ENCODE measurements at regions not wholly inside any gene's neighbourhood (a gene's known extent, or its start where the extent isn't known, plus 50 kb on each side); places are given as distances from the start of the nearest gene placed in this dataset.

DNA sequence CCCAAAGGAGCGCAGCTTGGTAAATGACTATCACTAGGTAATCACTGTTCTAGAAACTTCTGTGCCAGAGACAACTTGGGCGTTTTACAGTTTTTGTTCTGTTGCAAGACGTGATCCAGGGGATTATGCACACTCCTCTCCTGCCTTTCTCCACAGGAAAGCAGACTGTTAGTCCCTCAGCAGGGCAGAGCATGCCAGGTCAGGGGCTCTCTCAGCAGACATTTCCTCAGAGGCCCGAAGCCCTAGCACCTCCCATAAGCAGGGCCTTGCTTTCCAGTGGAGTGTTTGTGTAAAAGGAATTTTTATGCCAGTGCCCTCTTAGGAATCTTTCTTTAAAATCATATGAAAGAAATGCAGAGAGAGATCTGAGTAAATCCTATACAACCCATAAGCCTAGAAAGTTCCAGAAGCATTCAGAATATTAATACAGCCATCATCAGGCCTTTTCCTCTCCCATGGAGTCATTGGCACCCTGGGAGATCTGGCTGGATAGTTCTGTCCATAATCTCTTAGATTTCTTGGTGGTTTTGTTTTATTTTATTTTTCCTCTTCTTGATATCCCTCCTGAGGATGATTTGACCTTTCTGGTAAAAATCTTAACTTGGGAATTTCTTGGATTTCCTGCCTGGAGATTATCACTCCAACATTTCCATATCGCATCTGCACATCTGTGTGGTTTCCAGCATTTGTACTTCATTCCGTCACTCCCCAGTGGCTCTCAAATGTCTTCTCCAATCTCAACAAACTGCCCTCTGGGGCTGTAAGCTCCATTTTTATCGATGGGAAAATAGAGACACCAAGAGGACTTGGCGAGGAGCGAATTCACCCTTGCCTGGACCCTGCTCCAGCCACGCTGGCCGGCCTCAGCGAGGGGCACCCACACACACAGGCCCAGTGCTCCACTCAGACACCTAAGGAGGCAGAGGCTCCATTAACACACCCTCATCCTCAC is 116.1 kb downstream of the PSMG1 start:
- Histone ChIP-seq H3K36me3 (no peaks in the 10 kb centered on the region), H3K9me3 (no peaks in the 10 kb centered on the region), H3K4me3 (ENCODE audit: low read depth, low read length) (no peak overlapping the region), H3K4me1 (no peaks in the 10 kb centered on the region), H3K27me3 (peaks cover 3% of the 10 kb centered on the region; the same call in 1 of the 2 replicates)
- TF ChIP-seq, protein P1, sequence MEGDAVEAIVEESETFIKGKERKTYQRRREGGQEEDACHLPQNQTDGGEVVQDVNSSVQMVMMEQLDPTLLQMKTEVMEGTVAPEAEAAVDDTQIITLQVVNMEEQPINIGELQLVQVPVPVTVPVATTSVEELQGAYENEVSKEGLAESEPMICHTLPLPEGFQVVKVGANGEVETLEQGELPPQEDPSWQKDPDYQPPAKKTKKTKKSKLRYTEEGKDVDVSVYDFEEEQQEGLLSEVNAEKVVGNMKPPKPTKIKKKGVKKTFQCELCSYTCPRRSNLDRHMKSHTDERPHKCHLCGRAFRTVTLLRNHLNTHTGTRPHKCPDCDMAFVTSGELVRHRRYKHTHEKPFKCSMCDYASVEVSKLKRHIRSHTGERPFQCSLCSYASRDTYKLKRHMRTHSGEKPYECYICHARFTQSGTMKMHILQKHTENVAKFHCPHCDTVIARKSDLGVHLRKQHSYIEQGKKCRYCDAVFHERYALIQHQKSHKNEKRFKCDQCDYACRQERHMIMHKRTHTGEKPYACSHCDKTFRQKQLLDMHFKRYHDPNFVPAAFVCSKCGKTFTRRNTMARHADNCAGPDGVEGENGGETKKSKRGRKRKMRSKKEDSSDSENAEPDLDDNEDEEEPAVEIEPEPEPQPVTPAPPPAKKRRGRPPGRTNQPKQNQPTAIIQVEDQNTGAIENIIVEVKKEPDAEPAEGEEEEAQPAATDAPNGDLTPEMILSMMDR (IDR thresholded peaks at IDR 0.05; ENCODE audit: low read depth, low read length) = no peak
- no peak for DNase-seq

DNA sequence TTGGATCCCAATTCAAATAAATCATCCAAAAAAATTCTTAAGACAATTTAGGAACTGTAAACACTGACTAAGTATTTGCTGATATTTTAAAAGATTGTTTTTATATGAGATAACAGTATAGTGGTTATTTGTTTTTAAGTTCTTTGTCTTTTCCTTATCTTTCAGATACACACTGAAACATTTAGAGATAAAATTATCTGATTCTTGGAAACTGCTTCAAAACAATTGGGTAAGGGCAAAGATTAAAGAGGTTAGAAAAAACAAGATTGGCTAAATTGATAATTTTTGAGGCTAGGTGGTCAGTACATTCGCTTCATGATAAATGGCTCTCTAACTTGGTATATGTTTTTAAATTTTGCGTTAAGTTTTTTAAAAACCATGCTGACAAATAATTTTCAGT is 117.3 kb downstream of the PSMG1 start:
- no peaks in the 10 kb centered on the region for H3K9me3 ChIP-seq
- TF ChIP-seq, protein P1 (IDR thresholded peaks at IDR 0.05; ENCODE audit: low read depth, low read length) = no peak
- H3K27me3 ChIP-seq = peaks cover 3% of the 10 kb centered on the region; the same call in 1 of the 2 replicates

DNA sequence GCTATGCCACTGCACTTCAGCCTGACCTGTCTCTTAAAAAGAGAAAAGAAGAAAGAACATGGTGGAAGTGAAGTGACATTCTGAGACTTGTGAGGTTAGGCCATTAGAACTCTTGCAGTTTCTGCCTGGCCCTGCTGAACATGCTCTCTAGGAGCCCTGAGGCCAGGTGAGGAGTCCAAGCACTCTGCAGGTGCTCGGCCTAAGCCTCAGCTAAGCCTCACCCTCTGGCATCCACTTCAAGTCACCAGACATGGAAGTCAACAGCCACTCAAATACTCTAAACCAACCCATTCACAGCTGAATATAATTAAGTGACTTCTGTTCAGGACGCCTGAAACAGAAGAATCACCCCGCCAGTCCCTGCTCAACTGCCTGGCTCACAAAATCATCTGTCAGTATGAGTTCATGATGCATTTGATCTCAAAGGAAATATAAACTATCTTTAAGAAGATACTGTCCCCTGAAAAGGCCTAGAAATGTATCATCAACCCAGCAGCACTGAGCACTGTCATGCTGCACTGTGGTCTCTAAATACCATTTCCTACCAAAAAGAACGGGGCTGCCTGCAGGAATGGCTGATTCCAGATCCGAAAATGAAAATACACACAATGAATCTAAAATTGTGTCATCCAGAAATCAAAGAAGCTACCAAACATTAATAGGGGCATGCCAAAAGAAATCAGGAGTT is 118.8 kb downstream of the PSMG1 start:
- no peak for DNase-seq
- no peaks in the 10 kb centered on the region for H3K9me3 ChIP-seq
- no peak overlapping the region for H3K4me3 ChIP-seq (ENCODE audit: low read depth, low read length)
- TF ChIP-seq, protein P1 (IDR thresholded peaks at IDR 0.05; ENCODE audit: low read depth, low read length) = no peak
- no peaks in the 10 kb centered on the region for H3K36me3 ChIP-seq
- peaks cover 3% of the 10 kb centered on the region; the same call in 1 of the 2 replicates for H3K27me3 ChIP-seq
- H3K4me1 ChIP-seq = no peaks in the 10 kb centered on the region

More for the DNA sequence above, 117.3 kb downstream of the PSMG1 start:
- no peak overlapping the region for H3K4me3 ChIP-seq (ENCODE audit: low read depth, low read length)
- no peaks in the 10 kb centered on the region for H3K36me3 ChIP-seq
- no peaks in the 10 kb centered on the region for H3K4me1 ChIP-seq
- no peak for DNase-seq

GRCh38 chr21:39063517-39063916 is 119.7 kb downstream of the PSMG1 start:
- no peak overlapping the region for H3K4me3 ChIP-seq (ENCODE audit: low read depth, low read length)
- no peak for DNase-seq
- H3K9me3 ChIP-seq = no peaks in the 10 kb centered on the region
- no peaks in the 10 kb centered on the region for H3K4me1 ChIP-seq
- no peaks in the 10 kb centered on the region for H3K36me3 ChIP-seq
- TF ChIP-seq, protein P1 (IDR thresholded peaks at IDR 0.05; ENCODE audit: low read depth, low read length) = no peak
- peaks cover 3% of the 10 kb centered on the region; the same call in 1 of the 2 replicates for H3K27me3 ChIP-seq

GRCh38 chr21:39062196-39062595 is 121.1 kb downstream of the PSMG1 start:
- H3K9me3 ChIP-seq = no peaks in the 10 kb centered on the region
- H3K27me3 ChIP-seq = peaks cover 3% of the 10 kb centered on the region; the same call in 1 of the 2 replicates
- no peaks in the 10 kb centered on the region for H3K36me3 ChIP-seq
- DNase-seq = no peak
- no peaks in the 10 kb centered on the region for H3K4me1 ChIP-seq
- TF ChIP-seq, protein P1 (IDR thresholded peaks at IDR 0.05; ENCODE audit: low read depth, low read length) = no peak
- H3K4me3 ChIP-seq (ENCODE audit: low read depth, low read length) = no peak overlapping the region

Data from BE2C (cell line).